ENCODE measurements at regions not wholly inside any gene's neighbourhood (a gene's known extent, or its start where the extent isn't known, plus 50 kb on each side); places are given as distances from the start of the nearest gene placed in this dataset.

GRCh38 chr2:212628586-212628985 lies 90.0 kb upstream of the ERBB4 start:
- no peak for FAIRE-seq
- H3K36me3 ChIP-seq (ENCODE audit: control insufficient read depth, insufficient read depth, low read length) = no peaks in the 10 kb centered on the region
- TF ChIP-seq, protein P1, sequence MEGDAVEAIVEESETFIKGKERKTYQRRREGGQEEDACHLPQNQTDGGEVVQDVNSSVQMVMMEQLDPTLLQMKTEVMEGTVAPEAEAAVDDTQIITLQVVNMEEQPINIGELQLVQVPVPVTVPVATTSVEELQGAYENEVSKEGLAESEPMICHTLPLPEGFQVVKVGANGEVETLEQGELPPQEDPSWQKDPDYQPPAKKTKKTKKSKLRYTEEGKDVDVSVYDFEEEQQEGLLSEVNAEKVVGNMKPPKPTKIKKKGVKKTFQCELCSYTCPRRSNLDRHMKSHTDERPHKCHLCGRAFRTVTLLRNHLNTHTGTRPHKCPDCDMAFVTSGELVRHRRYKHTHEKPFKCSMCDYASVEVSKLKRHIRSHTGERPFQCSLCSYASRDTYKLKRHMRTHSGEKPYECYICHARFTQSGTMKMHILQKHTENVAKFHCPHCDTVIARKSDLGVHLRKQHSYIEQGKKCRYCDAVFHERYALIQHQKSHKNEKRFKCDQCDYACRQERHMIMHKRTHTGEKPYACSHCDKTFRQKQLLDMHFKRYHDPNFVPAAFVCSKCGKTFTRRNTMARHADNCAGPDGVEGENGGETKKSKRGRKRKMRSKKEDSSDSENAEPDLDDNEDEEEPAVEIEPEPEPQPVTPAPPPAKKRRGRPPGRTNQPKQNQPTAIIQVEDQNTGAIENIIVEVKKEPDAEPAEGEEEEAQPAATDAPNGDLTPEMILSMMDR (IDR thresholded peaks at IDR 0.05; ENCODE audit: insufficient read depth, low read length, severe bottlenecking) = no peak
- no peak overlapping the region for H3K4me3 ChIP-seq (ENCODE audit: low read depth, low read length)
- peak; percentile 60 for DNase-seq (ENCODE audit: low read depth)
- H3K27me3 ChIP-seq (ENCODE audit: control insufficient read depth, insufficient read depth, low read length) = no peaks in the 10 kb centered on the region

DNA sequence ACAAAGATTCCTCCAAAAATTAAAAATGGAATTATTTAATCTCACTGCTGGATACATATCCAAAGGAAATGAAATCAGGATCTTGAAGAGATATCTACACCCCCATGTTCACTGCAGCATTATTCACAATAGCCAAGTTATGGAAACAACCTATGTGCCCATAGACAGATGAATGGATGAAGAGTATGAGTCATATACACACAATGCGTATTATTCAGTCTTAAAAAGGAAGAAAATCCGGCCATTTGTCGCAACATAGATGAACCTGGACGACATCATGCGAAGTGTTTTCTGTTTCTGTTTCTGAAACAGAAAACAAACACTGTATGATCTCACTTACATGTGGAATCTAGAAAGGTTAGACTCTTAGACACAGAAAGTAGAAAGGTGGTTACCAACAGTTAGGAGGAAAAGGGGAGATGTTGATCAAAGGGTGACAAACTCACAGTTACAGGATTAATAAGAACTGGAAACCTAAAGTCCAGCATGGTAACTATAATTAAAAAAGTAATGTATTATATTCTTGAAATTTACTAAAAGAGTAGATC lies 87.8 kb upstream of the ERBB4 start:
- DNase-seq (ENCODE audit: low read depth) = peak; percentile 76
- H3K4me3 ChIP-seq (ENCODE audit: low read depth, low read length) = no peak overlapping the region
- no peaks in the 10 kb centered on the region for H3K27me3 ChIP-seq (ENCODE audit: control insufficient read depth, insufficient read depth, low read length)
- H3K36me3 ChIP-seq (ENCODE audit: control insufficient read depth, insufficient read depth, low read length) = no peaks in the 10 kb centered on the region
- TF ChIP-seq, protein P1 (IDR thresholded peaks at IDR 0.05; ENCODE audit: insufficient read depth, low read length, severe bottlenecking) = no peak
- FAIRE-seq = no peak

GRCh38 chr2:212619954-212620353 lies 81.4 kb upstream of the ERBB4 start:
- no peaks in the 10 kb centered on the region for H3K27me3 ChIP-seq (ENCODE audit: control insufficient read depth, insufficient read depth, low read length)
- TF ChIP-seq, protein P1 (IDR thresholded peaks at IDR 0.05; ENCODE audit: insufficient read depth, low read length, severe bottlenecking) = no peak
- H3K4me3 ChIP-seq (ENCODE audit: low read depth, low read length) = no peak overlapping the region
- FAIRE-seq = no peak
- peak; percentile 98 for DNase-seq (ENCODE audit: low read depth)
- H3K36me3 ChIP-seq (ENCODE audit: control insufficient read depth, insufficient read depth, low read length) = no peaks in the 10 kb centered on the region

DNA sequence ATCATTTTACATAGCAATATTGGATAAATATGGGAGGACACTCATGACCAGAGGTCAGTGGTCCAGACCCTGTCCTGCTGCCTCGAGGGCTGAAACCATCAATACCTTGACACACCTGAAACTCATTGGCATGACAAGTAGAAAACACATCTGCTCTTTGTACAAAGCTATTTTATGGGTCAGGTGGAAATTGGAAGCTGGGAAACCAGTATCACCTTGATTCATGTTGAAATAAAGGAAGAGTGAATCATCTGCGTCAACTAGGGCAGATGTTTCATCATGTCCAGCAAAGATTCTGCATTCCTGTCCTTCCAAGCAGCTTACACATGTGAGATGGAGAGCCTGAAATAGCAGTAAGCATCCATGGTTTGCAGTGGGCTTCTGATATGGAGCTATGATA lies 80.0 kb upstream of the ERBB4 start:
- no peak overlapping the region for H3K4me3 ChIP-seq (ENCODE audit: low read depth, low read length)
- H3K36me3 ChIP-seq (ENCODE audit: control insufficient read depth, insufficient read depth, low read length) = no peaks in the 10 kb centered on the region
- no peaks in the 10 kb centered on the region for H3K27me3 ChIP-seq (ENCODE audit: control insufficient read depth, insufficient read depth, low read length)
- peak; percentile 93 for FAIRE-seq
- peak; percentile 99 for DNase-seq (ENCODE audit: low read depth)
- TF ChIP-seq, protein P1 (IDR thresholded peaks at IDR 0.05; ENCODE audit: insufficient read depth, low read length, severe bottlenecking) = no peak

- FAIRE-seq (no peak), DNase-seq (ENCODE audit: low read depth) (no peak)
- Histone ChIP-seq H3K27me3 (ENCODE audit: control insufficient read depth, insufficient read depth, low read length) (no peaks in the 10 kb centered on the region), H3K36me3 (ENCODE audit: control insufficient read depth, insufficient read depth, low read length) (no peaks in the 10 kb centered on the region), H3K4me3 (ENCODE audit: low read depth, low read length) (no peak overlapping the region)
- TF ChIP-seq, protein P1 (IDR thresholded peaks at IDR 0.05; ENCODE audit: insufficient read depth, low read length, severe bottlenecking) = no peak
These were observed 72.3 kb upstream of the ERBB4 start for GRCh38 chr2:212610872-212611425.

DNA sequence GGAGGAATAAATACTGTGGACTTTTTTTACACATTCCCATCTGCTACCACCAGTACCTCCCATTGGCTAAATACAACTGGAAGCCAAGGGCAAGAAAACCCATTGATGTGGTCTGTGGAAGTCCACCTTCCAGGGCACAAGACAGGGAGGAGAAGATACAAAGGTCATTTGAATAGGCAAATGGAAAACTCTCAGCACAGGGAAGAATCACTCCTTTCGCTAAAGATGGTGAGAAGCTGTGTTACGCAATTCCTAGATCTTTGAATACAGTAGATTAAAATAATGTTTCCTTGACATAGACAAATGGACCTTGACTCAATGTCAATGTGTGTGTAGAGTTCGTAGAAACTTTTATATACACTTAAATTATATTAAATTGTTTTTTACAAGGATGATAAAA lies 70.9 kb upstream of the ERBB4 start:
- no peak for FAIRE-seq
- TF ChIP-seq, protein P1 (IDR thresholded peaks at IDR 0.05; ENCODE audit: insufficient read depth, low read length, severe bottlenecking) = no peak
- Histone ChIP-seq H3K27me3 (ENCODE audit: control insufficient read depth, insufficient read depth, low read length) (no peaks in the 10 kb centered on the region), H3K4me3 (ENCODE audit: low read depth, low read length) (no peak overlapping the region), H3K36me3 (ENCODE audit: control insufficient read depth, insufficient read depth, low read length) (no peaks in the 10 kb centered on the region)
- DNase-seq (ENCODE audit: low read depth) = no peak

All from bronchial epithelial cell (primary cell).